Mesenchymal stem cell (in vitro differentiated cells and primary cell): ENCODE measurements at regions not wholly inside any gene's neighbourhood (a gene's known extent, or its start where the extent isn't known, plus 50 kb on each side); places are given as distances from the start of the nearest gene placed in this dataset.
"Not testable (repeated sequence)": the region's sequence is repeated elsewhere in the genome, so short reads cannot be mapped to it uniquely, and the experiment has no call there.

Source experiments
- DNase-seq: peaks from one replicate; pipeline ENCODE4 v3.0.0-alpha.2; 2013
- H2AFZ ChIP-seq: one replicate; pipeline ENCODE4 v1.6.1; 2013; ENCODE audit warnings: low read depth, mild to moderate bottlenecking, control low read depth, inconsistent platforms, low read length, moderate library complexity
- H2AK5ac ChIP-seq: 2 replicates; pipeline ENCODE4 v1.6.1; 2013; ENCODE audit warnings: low read length, moderate library complexity, mild to moderate bottlenecking, inconsistent platforms; ENCODE audit not compliant: severe bottlenecking
- H2BK120ac ChIP-seq: one replicate; pipeline ENCODE4 v1.6.1; 2013; ENCODE audit warnings: low read depth, mild to moderate bottlenecking, inconsistent platforms, low read length, moderate library complexity
- H2BK12ac ChIP-seq, 2 experiments: one replicate each; pipeline ENCODE4 v1.6.1; 2013; ENCODE audit warnings: inconsistent platforms in 2 of 2, low read length in 2 of 2, mild to moderate bottlenecking in 2 of 2, moderate library complexity in 2 of 2, control low read depth in 1 of 2
- H2BK15ac ChIP-seq: one replicate; pipeline ENCODE4 v1.6.1; 2013; ENCODE audit warnings: mild to moderate bottlenecking, low read depth, inconsistent platforms; ENCODE audit not compliant: poor library complexity, severe bottlenecking
- H2BK5ac ChIP-seq: 2 replicates; pipeline ENCODE4 v1.6.1; 2013; ENCODE audit warnings: low read depth, mild to moderate bottlenecking, low read length, control low read depth, inconsistent platforms; ENCODE audit not compliant: poor library complexity, severe bottlenecking
- H3K14ac ChIP-seq, 2 experiments: one replicate each; pipeline ENCODE4 v1.6.1; 2013; ENCODE audit warnings: inconsistent platforms in 2 of 2, low read length in 2 of 2, control low read depth in 1 of 2, mild to moderate bottlenecking in 1 of 2, moderate library complexity in 1 of 2
- H3K18ac ChIP-seq, 2 experiments: one replicate each; pipeline ENCODE4 v1.6.1; 2013; ENCODE audit warnings: inconsistent platforms in 2 of 2, low read length in 2 of 2, control low read depth in 1 of 2, low read depth in 1 of 2, mild to moderate bottlenecking in 1 of 2
- H3K23ac ChIP-seq, 2 experiments: one replicate each; pipeline ENCODE4 v1.6.1; 2013; ENCODE audit warnings: inconsistent platforms in 2 of 2, low read length in 2 of 2, mild to moderate bottlenecking in 2 of 2, moderate library complexity in 2 of 2, control low read depth in 1 of 2
- H3K27ac ChIP-seq: 2 replicates; pipeline ENCODE4 v1.5.1; 2013; ENCODE audit warnings: mild to moderate bottlenecking, moderate library complexity, low read length, control low read depth, inconsistent platforms; ENCODE audit not compliant: poor library complexity, severe bottlenecking
- H3K27me3 ChIP-seq, 2 experiments: 2 replicates each; pipeline versions ENCODE4 v1.6.1 to v1.7.0; 2013; ENCODE audit warnings: low read length in 2 of 2, mild to moderate bottlenecking in 2 of 2, moderate library complexity in 2 of 2, control low read depth in 1 of 2, inconsistent platforms in 1 of 2; ENCODE audit not compliant: control insufficient read depth in 1 of 2, insufficient read depth in 1 of 2
- H3K36me3 ChIP-seq, 2 experiments: 2 replicates each; pipeline versions ENCODE4 v1.6.1 to v1.7.0; 2013; ENCODE audit warnings: low read length in 2 of 2, control low read depth in 1 of 2, inconsistent platforms in 1 of 2, low read depth in 1 of 2, mild to moderate bottlenecking in 1 of 2; ENCODE audit not compliant: insufficient read depth in 2 of 2, control insufficient read depth in 1 of 2
- H3K4ac ChIP-seq, 2 experiments: one replicate each; pipeline ENCODE4 v1.6.1; 2013; ENCODE audit warnings: inconsistent platforms in 2 of 2, low read length in 2 of 2, mild to moderate bottlenecking in 2 of 2, moderate library complexity in 2 of 2, control low read depth in 1 of 2, low read depth in 1 of 2
- H3K4me1 ChIP-seq: 2 replicates; pipeline ENCODE4 v1.6.1; 2013; ENCODE audit warnings: low read depth, low read length, control low read depth; ENCODE audit not compliant: control insufficient read depth, insufficient read depth
- H3K4me2 ChIP-seq: 2 replicates; pipeline ENCODE4 v1.6.1; 2013; ENCODE audit warnings: low read length, mild to moderate bottlenecking, inconsistent platforms; ENCODE audit not compliant: poor library complexity, severe bottlenecking
- H3K4me3 ChIP-seq, 2 experiments: 2 replicates each; pipeline versions ENCODE4 v1.5.1 to v1.7.0; 2013; ENCODE audit warnings: low read length in 2 of 2, mild to moderate bottlenecking in 2 of 2, control low read depth in 1 of 2, low read depth in 1 of 2; ENCODE audit not compliant: insufficient read depth in 1 of 2
- H3K79me1 ChIP-seq: replicated peaks from 2 replicates; pipeline ENCODE4 v1.6.1; 2013; ENCODE audit warnings: mild to moderate bottlenecking, control low read depth, low read length, inconsistent platforms; ENCODE audit not compliant: poor library complexity, severe bottlenecking
- H3K9ac ChIP-seq: 2 replicates; pipeline ENCODE4 v1.7.0; 2013; ENCODE audit warnings: mild to moderate bottlenecking, low read length, moderate library complexity
- H3K9me3 ChIP-seq: 2 replicates; pipeline ENCODE4 v1.7.0; 2013; ENCODE audit warnings: mild to moderate bottlenecking, low read length; ENCODE audit not compliant: control insufficient read depth
- H4K8ac ChIP-seq: one replicate; pipeline ENCODE4 v1.6.1; 2013; ENCODE audit warnings: inconsistent platforms, mild to moderate bottlenecking, low read length, moderate library complexity
- H4K91ac ChIP-seq: one replicate; pipeline ENCODE4 v1.6.1; 2013; ENCODE audit warnings: mild to moderate bottlenecking, low read length, inconsistent platforms
- WGBS: methylation state at CpG from one replicate; pipeline ENCODE4 v1.1.7; 2013; ENCODE audit warnings: mixed read lengths; 5-methylcytosine and 5-hydroxymethylcytosine counted together

DNA sequence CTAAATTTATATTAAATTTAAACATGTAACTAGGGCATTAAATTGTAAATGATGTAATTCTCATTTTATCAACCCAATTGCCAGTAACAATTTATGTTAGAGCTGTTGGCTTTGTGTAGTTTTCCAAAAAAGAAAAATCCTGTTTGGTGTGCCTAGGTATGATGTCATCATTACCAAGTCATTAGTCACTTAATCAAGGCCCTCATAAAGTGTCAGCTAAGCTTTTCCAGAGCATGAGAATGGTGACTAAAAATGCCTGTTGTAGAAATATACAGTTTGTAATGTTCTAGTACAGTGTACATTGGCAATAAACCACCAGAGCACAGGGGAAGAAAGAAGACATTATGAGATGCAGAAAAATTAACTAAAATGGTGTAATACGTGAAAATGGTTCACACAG lies 593.8 kb upstream of the ANKRD30A start:
- H3K23ac ChIP-seq = no peak overlapping the region
- no peak overlapping the region for H2BK120ac ChIP-seq
- H3K14ac ChIP-seq = no peak overlapping the region
- whole genome bisulfite sequencing = 81% methylated on average over 1 of the region's 1 CpG
- H2AFZ ChIP-seq = no peak overlapping the region
- H2BK5ac ChIP-seq = no peak overlapping the region
- no peak overlapping the region for H3K4me2 ChIP-seq
- H3K27ac ChIP-seq = no peak overlapping the region
- H3K18ac ChIP-seq = no peak overlapping the region
- H3K4me1 ChIP-seq = peaks cover 2% of the 10 kb centered on the region
- no peak overlapping the region for H4K8ac ChIP-seq
- H3K4ac ChIP-seq = no peak overlapping the region
- no peak overlapping the region for H2BK15ac ChIP-seq
- no peak overlapping the region for H2AK5ac ChIP-seq
- no peaks in the 10 kb centered on the region for H3K27me3 ChIP-seq
- no peak overlapping the region for H4K91ac ChIP-seq
- no peak overlapping the region for H2BK12ac ChIP-seq
- no peak overlapping the region for H3K9ac ChIP-seq
- peaks cover 17% of the 10 kb centered on the region for H3K9me3 ChIP-seq
- H3K36me3 ChIP-seq = no peaks in the 10 kb centered on the region
- H3K4me3 ChIP-seq = no peak overlapping the region
- H3K79me1 ChIP-seq = no peaks in the 10 kb centered on the region
- peak; percentile 64 for DNase-seq

DNA sequence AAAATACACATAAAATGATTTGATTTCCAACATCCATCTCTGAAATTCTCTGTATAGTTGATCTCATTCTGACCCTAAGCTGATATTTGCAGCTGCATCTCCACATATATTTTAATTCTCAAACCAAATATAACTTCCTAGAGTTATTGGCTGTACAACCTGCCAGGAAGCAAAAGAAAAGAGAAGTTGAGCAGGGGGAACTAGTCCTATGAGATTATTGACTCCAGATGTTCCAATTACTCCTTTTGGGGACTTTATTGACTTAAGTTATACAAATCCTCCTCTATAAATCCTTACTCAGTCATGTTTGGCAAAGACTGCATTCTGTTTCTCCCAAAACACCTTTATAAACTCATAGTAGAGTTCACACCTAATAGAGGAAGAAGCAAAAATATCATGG lies 599.4 kb upstream of the ANKRD30A start:
- Histone ChIP-seq H2BK5ac (no peak overlapping the region), H3K14ac (no peak overlapping the region), H3K18ac (no peak overlapping the region), H3K9me3 (peaks cover 17% of the 10 kb centered on the region), H3K4ac (no peak overlapping the region), H3K27ac (no peak overlapping the region), H2BK15ac (no peak overlapping the region), H3K4me3 (no peak overlapping the region), H2BK120ac (no peak overlapping the region), H3K79me1 (no peaks in the 10 kb centered on the region), H4K91ac (no peak overlapping the region), H3K36me3 (no peaks in the 10 kb centered on the region), H2AK5ac (no peak overlapping the region), H3K27me3 (no peaks in the 10 kb centered on the region), H3K4me2 (no peak overlapping the region), H3K23ac (no peak overlapping the region), H3K4me1 (no peaks in the 10 kb centered on the region), H3K9ac (no peak overlapping the region), H4K8ac (no peak overlapping the region), H2BK12ac (no peak overlapping the region), H2AFZ (no peak overlapping the region)
- no peak for DNase-seq

DNA sequence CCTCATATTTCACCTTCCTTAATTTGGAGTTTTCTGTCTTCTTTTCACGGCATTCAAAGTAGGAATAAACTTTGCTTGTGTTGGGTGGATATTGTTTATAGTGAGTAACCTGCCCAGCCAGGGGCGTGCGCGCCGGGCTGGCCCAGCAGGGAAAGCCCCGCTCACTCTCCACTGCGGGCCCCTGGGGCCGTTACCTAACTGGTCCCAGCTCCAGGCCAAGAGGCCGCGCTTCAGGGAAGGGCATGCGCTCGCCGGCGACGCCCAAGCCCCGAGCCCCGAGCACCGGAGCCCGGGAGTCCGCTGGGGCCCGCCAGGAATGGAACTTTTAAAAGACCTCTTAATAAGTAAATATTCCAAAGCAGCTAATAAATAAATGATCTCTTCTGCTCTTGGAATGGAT lies 601.3 kb upstream of the ANKRD30A start:
- H2AFZ ChIP-seq, H3K18ac ChIP-seq, H3K27ac ChIP-seq, H3K14ac ChIP-seq, H2BK5ac ChIP-seq, H3K27me3 ChIP-seq, H3K9ac ChIP-seq, H3K4me2 ChIP-seq, H3K23ac ChIP-seq, H2AK5ac ChIP-seq, H3K36me3 ChIP-seq, H3K4ac ChIP-seq, H2BK120ac ChIP-seq, H2BK12ac ChIP-seq, H4K91ac ChIP-seq, H3K79me1 ChIP-seq, H3K4me1 ChIP-seq, H4K8ac ChIP-seq, H3K4me3 ChIP-seq, H3K9me3 ChIP-seq, DNase-seq: not testable (repeated sequence)
- H2BK15ac ChIP-seq = peak overlapping the region; percentile 52
- WGBS = 95% methylated on average over 17 of the region's 21 CpGs

DNA sequence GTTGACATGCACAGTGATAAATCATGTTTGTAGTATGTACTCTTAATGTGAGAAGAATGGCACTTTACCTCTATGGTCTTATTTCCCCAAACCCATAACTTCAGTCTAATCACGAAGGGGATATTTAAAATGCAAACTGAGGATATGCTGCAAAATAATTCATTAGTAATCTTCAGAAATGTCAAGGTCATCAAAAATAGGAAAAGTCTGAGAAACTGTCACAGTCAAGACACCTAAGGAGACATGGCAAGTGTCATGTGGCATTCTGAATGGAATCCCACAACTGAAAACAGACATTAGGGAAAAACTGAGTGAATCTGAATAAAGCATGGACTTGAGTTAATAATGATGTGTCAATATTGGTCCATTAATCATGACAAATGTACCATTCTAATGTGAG lies 605.5 kb upstream of the ANKRD30A start:
- Histone ChIP-seq H2AK5ac (no peak overlapping the region), H2BK12ac (no peak overlapping the region), H3K79me1 (no peaks in the 10 kb centered on the region), H2BK5ac (no peak overlapping the region), H3K27ac (no peak overlapping the region), H3K4me1 (no peaks in the 10 kb centered on the region), H3K4ac (no peak overlapping the region), H3K14ac (no peak overlapping the region), H3K9ac (no peak overlapping the region), H2BK15ac (no peak overlapping the region), H3K4me3 (no peak overlapping the region), H3K27me3 (no peaks in the 10 kb centered on the region), H4K8ac (no peak overlapping the region), H2AFZ (no peak overlapping the region), H3K36me3 (no peaks in the 10 kb centered on the region), H2BK120ac (no peak overlapping the region), H3K9me3 (no peaks in the 10 kb centered on the region), H3K23ac (no peak overlapping the region), H3K18ac (no peak overlapping the region), H4K91ac (no peak overlapping the region), H3K4me2 (no peak overlapping the region)
- WGBS = no CpG with 5 or more reads among the region's 1 CpG
- no peak for DNase-seq
